Lower lobe of right lung (tissue), 2 donors: ENCODE measurements at regions not wholly inside any gene's neighbourhood (a gene's known extent, or its start where the extent isn't known, plus 50 kb on each side); places are given as distances from the start of the nearest gene placed in this dataset.

ENCODE experiments used
- ATAC-seq, 2 donors: fragments of 200-7000 bp; cut with Tn5 transposase; one replicate each; pipeline ENCODE4 v1.9.1; 2020 to 2022; ENCODE audit warnings: mild to moderate bottlenecking in 2 of 2, moderate library complexity in 2 of 2
- DNase-seq: peaks from one replicate; pipeline ENCODE4 v3.0.0-alpha.2; 2020
- H3K27ac ChIP-seq: fragments of 200-600 bp; one replicate; pipeline ENCODE4 v1.8.0; 2022
- H3K27me3 ChIP-seq: fragments of 200-600 bp; one replicate; pipeline ENCODE4 v1.8.0; 2022; ENCODE audit warnings: low read depth
- H3K36me3 ChIP-seq: fragments of 200-600 bp; one replicate; pipeline ENCODE4 v1.8.0; 2022; ENCODE audit warnings: mild to moderate bottlenecking
- H3K4me1 ChIP-seq: fragments of 200-600 bp; one replicate; pipeline ENCODE4 v1.8.0; 2022
- H3K4me3 ChIP-seq: fragments of 200-600 bp; one replicate; pipeline ENCODE4 v1.8.0; 2022; ENCODE audit warnings: mild to moderate bottlenecking
- H3K9me3 ChIP-seq: fragments of 200-600 bp; one replicate; pipeline ENCODE4 v1.8.0; 2022
- intact Hi-C: fragments of 100-400 bp; cut with DNase I; formaldehyde crosslinking; loops from one replicate; pipeline ENCODE4 v1.11.0; 2022
- TF ChIP-seq, protein P1 (sequence below): fragments of 200-600 bp; IDR thresholded peaks from one replicate; pipeline ENCODE4 v1.8.0; 2022; ENCODE audit warnings: antibody characterized with exemption, mild to moderate bottlenecking
- donor health status: DM: no; HTN: yes; CAD: no; lungs with severe emphysema.

- H3K27ac ChIP-seq = no peak overlapping the region
- H3K27me3 ChIP-seq = no peaks in the 10 kb centered on the region
- H3K9me3 ChIP-seq = peaks cover 9% of the 10 kb centered on the region
- TF ChIP-seq, protein P1, sequence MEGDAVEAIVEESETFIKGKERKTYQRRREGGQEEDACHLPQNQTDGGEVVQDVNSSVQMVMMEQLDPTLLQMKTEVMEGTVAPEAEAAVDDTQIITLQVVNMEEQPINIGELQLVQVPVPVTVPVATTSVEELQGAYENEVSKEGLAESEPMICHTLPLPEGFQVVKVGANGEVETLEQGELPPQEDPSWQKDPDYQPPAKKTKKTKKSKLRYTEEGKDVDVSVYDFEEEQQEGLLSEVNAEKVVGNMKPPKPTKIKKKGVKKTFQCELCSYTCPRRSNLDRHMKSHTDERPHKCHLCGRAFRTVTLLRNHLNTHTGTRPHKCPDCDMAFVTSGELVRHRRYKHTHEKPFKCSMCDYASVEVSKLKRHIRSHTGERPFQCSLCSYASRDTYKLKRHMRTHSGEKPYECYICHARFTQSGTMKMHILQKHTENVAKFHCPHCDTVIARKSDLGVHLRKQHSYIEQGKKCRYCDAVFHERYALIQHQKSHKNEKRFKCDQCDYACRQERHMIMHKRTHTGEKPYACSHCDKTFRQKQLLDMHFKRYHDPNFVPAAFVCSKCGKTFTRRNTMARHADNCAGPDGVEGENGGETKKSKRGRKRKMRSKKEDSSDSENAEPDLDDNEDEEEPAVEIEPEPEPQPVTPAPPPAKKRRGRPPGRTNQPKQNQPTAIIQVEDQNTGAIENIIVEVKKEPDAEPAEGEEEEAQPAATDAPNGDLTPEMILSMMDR = no peak
- no peak overlapping the region for H3K4me3 ChIP-seq
- DNase-seq (no peak), ATAC-seq (no peak)
- intact Hi-C loops = no loop called here
- H3K36me3 ChIP-seq = no peaks in the 10 kb centered on the region
- H3K4me1 ChIP-seq = no peaks in the 10 kb centered on the region
These were observed 494.4 kb downstream of the GRIN2A start for GRCh38 chr16:9687737-9688319.

- Histone ChIP-seq H3K4me3 (no peak overlapping the region), H3K4me1 (no peaks in the 10 kb centered on the region), H3K27me3 (no peaks in the 10 kb centered on the region), H3K9me3 (no peaks in the 10 kb centered on the region), H3K27ac (no peak overlapping the region), H3K36me3 (no peaks in the 10 kb centered on the region)
- DNase-seq = no peak
- TF ChIP-seq, protein P1 = no peak
- intact Hi-C loops = no loop called here
- ATAC-seq = no peak
These were observed 492.6 kb downstream of the GRIN2A start for GRCh38 chr16:9689597-9689996.

- intact Hi-C loops = no loop called here
- ATAC-seq = no peak
These were observed 487.1 kb downstream of the GRIN2A start for GRCh38 chr16:9695152-9695551.

More at GRCh38 chr16:9695152-9695551, 487.1 kb downstream of the GRIN2A start:
- Histone ChIP-seq H3K27me3 (no peaks in the 10 kb centered on the region), H3K4me3 (no peak overlapping the region), H3K27ac (no peak overlapping the region), H3K4me1 (no peaks in the 10 kb centered on the region), H3K36me3 (no peaks in the 10 kb centered on the region), H3K9me3 (no peaks in the 10 kb centered on the region)
- TF ChIP-seq, protein P1 = no peak
- DNase-seq = no peak
